HG03439 (cell line): ENCODE measurements at regions not wholly inside any gene's neighbourhood (a gene's known extent, or its start where the extent isn't known, plus 50 kb on each side); places are given as distances from the start of the nearest gene placed in this dataset.

Experiments
- ATAC-seq: cut with Tn5 transposase; IDR thresholded peaks from one replicate; pipeline ENCODE4 v1.9.1; 2021; ENCODE audit warnings: mild to moderate bottlenecking, moderate library complexity; ENCODE audit not compliant: unreplicated experiment

GRCh38 chr19:32012886-32013631 is 332.4 kb upstream of the ZNF507 start:
- no peak for ATAC-seq

- no peak for ATAC-seq
Observed at GRCh38 chr19:32017176-32017953, 328.0 kb upstream of the ZNF507 start.

GRCh38 chr19:32018014-32018413 is 327.4 kb upstream of the ZNF507 start:
- ATAC-seq = no peak

GRCh38 chr19:32020538-32020937 is 324.9 kb upstream of the ZNF507 start:
- no peak for ATAC-seq

GRCh38 chr19:32022044-32022640 is 323.3 kb upstream of the ZNF507 start:
- ATAC-seq = no peak

- ATAC-seq = no peak
Observed at GRCh38 chr19:32022731-32023563, 322.5 kb upstream of the ZNF507 start.

- ATAC-seq = no peak
Observed at GRCh38 chr19:32023564-32023832, 321.9 kb upstream of the ZNF507 start.

GRCh38 chr19:32029235-32029634 is 316.2 kb upstream of the ZNF507 start:
- no peak for ATAC-seq

- ATAC-seq = no peak
Observed at GRCh38 chr19:32032561-32032960, 312.8 kb upstream of the ZNF507 start.

GRCh38 chr19:32035626-32036025 is 309.8 kb upstream of the ZNF507 start:
- no peak for ATAC-seq

- ATAC-seq = no peak
Observed at GRCh38 chr19:32038021-32038920, 307.1 kb upstream of the ZNF507 start.

GRCh38 chr19:32038961-32039360 is 306.4 kb upstream of the ZNF507 start:
- ATAC-seq = no peak

- ATAC-seq = no peak
Observed at GRCh38 chr19:32039440-32039839, 306.0 kb upstream of the ZNF507 start.

GRCh38 chr19:32040236-32040635 is 305.2 kb upstream of the ZNF507 start:
- no peak for ATAC-seq

- ATAC-seq = no peak
Observed at GRCh38 chr19:32041681-32042292, 303.6 kb upstream of the ZNF507 start.

GRCh38 chr19:32047788-32048187 is 297.6 kb upstream of the ZNF507 start:
- no peak for ATAC-seq

- ATAC-seq = no peak
Observed at GRCh38 chr19:32053376-32053775, 292.0 kb upstream of the ZNF507 start.

GRCh38 chr19:32053861-32054260 is 291.5 kb upstream of the ZNF507 start:
- no peak for ATAC-seq

- ATAC-seq = no peak
Observed at GRCh38 chr19:32058131-32058530, 287.3 kb upstream of the ZNF507 start.

- ATAC-seq = no peak
Observed at GRCh38 chr19:32061315-32061714, 284.1 kb upstream of the ZNF507 start.
